HUES6 (cell line): ENCODE measurements at regions not wholly inside any gene's neighbourhood (a gene's known extent, or its start where the extent isn't known, plus 50 kb on each side); places are given as distances from the start of the nearest gene placed in this dataset.

Source experiments
- H3K27ac ChIP-seq: 2 replicates; pipeline ENCODE4 v1.7.0; 2013; ENCODE audit warnings: low read depth, mild to moderate bottlenecking, low read length, inconsistent platforms
- H3K27me3 ChIP-seq: 2 replicates; pipeline ENCODE4 v1.6.1; 2013; ENCODE audit warnings: low read length; ENCODE audit not compliant: control insufficient read depth, insufficient read depth
- H3K36me3 ChIP-seq: 2 replicates; pipeline ENCODE4 v1.6.1; 2013; ENCODE audit warnings: low read length; ENCODE audit not compliant: control insufficient read depth, insufficient read depth
- H3K4me1 ChIP-seq: 2 replicates; pipeline ENCODE4 v1.6.1; 2013; ENCODE audit warnings: low read length; ENCODE audit not compliant: control insufficient read depth, insufficient read depth
- H3K4me3 ChIP-seq: 2 replicates; pipeline ENCODE4 v1.5.1; 2013; ENCODE audit warnings: low read depth, low read length
- H3K9ac ChIP-seq: one replicate; pipeline ENCODE4 v1.6.1; 2013; ENCODE audit warnings: mild to moderate bottlenecking, low read length
- H3K9me3 ChIP-seq: 2 replicates; pipeline ENCODE4 v1.6.1; 2013; ENCODE audit warnings: low read depth, low read length; ENCODE audit not compliant: control insufficient read depth, insufficient read depth

DNA sequence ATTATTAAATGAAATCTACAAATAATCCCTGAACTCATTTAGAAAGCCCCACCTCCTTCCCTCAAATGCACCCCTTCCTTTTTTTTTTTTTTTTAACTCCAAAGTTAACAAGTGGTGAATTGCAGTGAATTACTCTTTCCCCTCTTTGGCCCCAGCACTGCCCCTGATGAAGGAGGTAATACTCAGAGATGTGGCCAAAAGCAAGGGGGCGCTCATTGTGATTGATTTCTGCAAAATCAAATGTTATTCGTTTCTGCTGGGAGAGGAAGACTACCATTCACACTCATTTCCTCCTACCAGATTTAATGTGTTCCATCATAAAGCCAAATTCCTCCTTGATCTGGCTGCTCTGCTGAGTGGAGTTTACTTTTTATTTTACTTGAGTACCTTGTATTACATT is 259.4 kb downstream of the GPD2 start:
- Histone ChIP-seq H3K9me3 (no peaks in the 10 kb centered on the region), H3K27ac (no peak overlapping the region), H3K9ac (no peak overlapping the region), H3K4me1 (peaks cover 8% of the 10 kb centered on the region), H3K27me3 (no peaks in the 10 kb centered on the region), H3K4me3 (no peak overlapping the region), H3K36me3 (no peaks in the 10 kb centered on the region)

DNA sequence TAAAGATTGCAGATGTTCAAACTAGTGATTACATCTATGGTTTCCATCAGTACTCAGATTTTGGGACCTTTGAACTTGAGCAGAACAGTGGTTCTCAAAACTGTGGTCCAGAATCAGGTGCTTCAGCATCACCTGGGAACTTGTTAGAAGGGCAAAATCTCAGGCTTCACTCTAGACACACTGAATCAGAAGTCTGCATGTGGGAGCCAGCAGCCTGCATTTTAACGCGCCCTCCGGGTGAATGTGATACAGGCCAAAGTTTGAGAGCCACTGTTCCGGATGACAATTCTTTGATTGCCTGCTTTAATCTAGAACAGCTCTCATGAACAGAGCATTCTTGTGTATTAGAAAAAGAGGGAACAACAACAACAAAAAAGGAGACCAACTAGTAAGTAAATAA is 261.7 kb downstream of the GPD2 start:
- Histone ChIP-seq H3K27ac (no peak overlapping the region), H3K4me3 (no peak overlapping the region), H3K36me3 (no peaks in the 10 kb centered on the region), H3K4me1 (peaks cover 29% of the 10 kb centered on the region), H3K27me3 (no peaks in the 10 kb centered on the region), H3K9me3 (no peaks in the 10 kb centered on the region), H3K9ac (no peak overlapping the region)

- Histone ChIP-seq H3K4me3 (no peak overlapping the region), H3K9me3 (no peaks in the 10 kb centered on the region), H3K27ac (no peak overlapping the region), H3K36me3 (no peaks in the 10 kb centered on the region), H3K9ac (no peak overlapping the region), H3K4me1 (peaks cover 32% of the 10 kb centered on the region), H3K27me3 (no peaks in the 10 kb centered on the region)
These were observed 264.5 kb downstream of the GPD2 start for GRCh38 chr2:156700681-156701080.

GRCh38 chr2:156702541-156702940 is 266.4 kb downstream of the GPD2 start:
- Histone ChIP-seq H3K9ac (no peak overlapping the region), H3K4me3 (no peak overlapping the region), H3K27ac (no peak overlapping the region)

DNA sequence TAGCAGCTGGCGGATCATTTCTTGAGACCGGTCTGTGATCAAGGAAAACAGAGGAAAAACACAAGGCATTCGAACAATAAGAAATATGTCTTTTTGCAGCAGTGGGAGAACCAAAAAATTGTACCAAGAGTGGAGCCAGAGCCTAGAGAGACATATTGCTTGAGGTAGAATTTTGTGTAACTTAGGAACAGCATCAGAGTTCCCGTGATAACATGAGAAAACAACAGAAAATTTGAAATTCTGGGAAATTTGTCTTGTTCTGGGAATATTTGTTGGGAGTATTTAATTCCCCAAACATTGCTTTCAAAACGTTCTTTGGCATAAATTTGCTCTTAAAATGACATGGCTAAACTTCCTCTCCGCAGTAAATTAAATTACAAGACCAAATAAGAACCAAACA is 267.5 kb downstream of the GPD2 start:
- Histone ChIP-seq H3K27ac (no peak overlapping the region), H3K4me1 (peaks cover 32% of the 10 kb centered on the region), H3K36me3 (no peaks in the 10 kb centered on the region), H3K4me3 (no peak overlapping the region), H3K27me3 (no peaks in the 10 kb centered on the region), H3K9me3 (no peaks in the 10 kb centered on the region), H3K9ac (no peak overlapping the region)

More at GRCh38 chr2:156702541-156702940, 266.4 kb downstream of the GPD2 start:
- Histone ChIP-seq H3K4me1 (peaks cover 32% of the 10 kb centered on the region), H3K27me3 (no peaks in the 10 kb centered on the region), H3K36me3 (no peaks in the 10 kb centered on the region), H3K9me3 (no peaks in the 10 kb centered on the region)

GRCh38 chr2:156704132-156704531 is 268.0 kb downstream of the GPD2 start:
- no peaks in the 10 kb centered on the region for H3K27me3 ChIP-seq
- H3K36me3 ChIP-seq: no peaks in the 10 kb centered on the region
- peaks cover 32% of the 10 kb centered on the region for H3K4me1 ChIP-seq
- H3K9me3 ChIP-seq: no peaks in the 10 kb centered on the region
- no peak overlapping the region for H3K9ac ChIP-seq
- no peak overlapping the region for H3K4me3 ChIP-seq
- no peak overlapping the region for H3K27ac ChIP-seq

DNA sequence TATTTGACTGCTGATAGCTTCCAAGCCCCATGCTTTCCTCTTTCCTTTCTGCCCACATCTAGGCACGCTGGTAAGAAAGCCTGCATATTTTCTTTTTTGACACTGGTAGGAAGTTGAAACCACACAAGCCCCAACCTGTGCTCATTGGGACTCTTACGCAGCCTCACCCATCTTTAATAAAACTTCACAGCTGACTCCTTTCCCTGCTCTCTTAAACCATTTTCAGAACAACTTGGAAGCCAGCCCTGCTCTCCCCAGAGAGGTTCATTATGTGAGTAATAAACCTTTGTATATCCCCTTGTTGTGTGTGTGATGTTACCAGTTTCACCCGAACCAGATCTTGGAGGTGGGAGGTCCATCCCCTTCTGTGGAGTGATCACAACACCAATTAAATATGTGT is 268.4 kb downstream of the GPD2 start:
- Histone ChIP-seq H3K9me3 (no peaks in the 10 kb centered on the region; the same call in 1 of the 2 replicates), H3K4me1 (peaks cover 32% of the 10 kb centered on the region), H3K27ac (no peak overlapping the region), H3K36me3 (no peaks in the 10 kb centered on the region), H3K27me3 (no peaks in the 10 kb centered on the region), H3K4me3 (no peak overlapping the region), H3K9ac (no peak overlapping the region)

GRCh38 chr2:156706576-156706975 is 270.4 kb downstream of the GPD2 start:
- Histone ChIP-seq H3K9ac (no peak overlapping the region), H3K4me3 (no peak overlapping the region), H3K27me3 (no peaks in the 10 kb centered on the region), H3K4me1 (peaks cover 19% of the 10 kb centered on the region), H3K9me3 (peaks cover 4% of the 10 kb centered on the region; the same call in 1 of the 2 replicates), H3K36me3 (no peaks in the 10 kb centered on the region), H3K27ac (no peak overlapping the region)

GRCh38 chr2:156708051-156708450 is 271.9 kb downstream of the GPD2 start:
- Histone ChIP-seq H3K4me1 (peaks cover 7% of the 10 kb centered on the region), H3K27me3 (no peaks in the 10 kb centered on the region), H3K9me3 (peaks cover 8% of the 10 kb centered on the region; the same call in 1 of the 2 replicates), H3K27ac (no peak overlapping the region), H3K4me3 (no peak overlapping the region), H3K36me3 (no peaks in the 10 kb centered on the region), H3K9ac (no peak overlapping the region)

GRCh38 chr2:156709091-156709490 is 272.9 kb downstream of the GPD2 start:
- Histone ChIP-seq H3K27ac (no peak overlapping the region), H3K9me3 (peaks cover 11% of the 10 kb centered on the region)

DNA sequence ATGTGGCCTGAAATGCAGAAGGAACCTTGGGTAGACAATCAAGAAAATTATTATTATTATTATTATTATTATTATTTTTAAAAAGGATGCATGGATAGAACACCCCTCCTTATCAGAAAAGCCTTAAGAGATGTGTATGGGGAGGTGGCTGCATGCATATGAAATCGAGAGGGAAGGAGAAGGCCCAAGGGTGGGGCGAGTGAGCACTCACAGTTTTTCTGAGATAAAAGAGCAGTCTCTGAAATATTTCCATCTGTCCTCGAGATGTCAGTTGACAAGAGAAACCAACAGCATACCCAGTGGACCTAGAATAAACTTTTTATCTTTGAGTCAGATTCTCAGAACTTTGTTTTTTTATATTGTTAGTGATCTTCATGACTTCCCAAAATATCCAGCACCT is 282.9 kb downstream of the GPD2 start:
- no peaks in the 10 kb centered on the region for H3K27me3 ChIP-seq
- H3K9me3 ChIP-seq: peaks cover 21% of the 10 kb centered on the region
- H3K4me1 ChIP-seq: peaks cover 10% of the 10 kb centered on the region; the same call in 1 of the 2 replicates
- no peak overlapping the region for H3K9ac ChIP-seq
- H3K4me3 ChIP-seq: no peak overlapping the region
- no peak overlapping the region for H3K27ac ChIP-seq
- peaks cover 24% of the 10 kb centered on the region; the same call in 1 of the 2 replicates for H3K36me3 ChIP-seq

More at GRCh38 chr2:156709091-156709490, 272.9 kb downstream of the GPD2 start:
- Histone ChIP-seq H3K27me3 (no peaks in the 10 kb centered on the region), H3K36me3 (no peaks in the 10 kb centered on the region), H3K4me3 (no peak overlapping the region), H3K9ac (no peak overlapping the region), H3K4me1 (peaks cover 7% of the 10 kb centered on the region)

DNA sequence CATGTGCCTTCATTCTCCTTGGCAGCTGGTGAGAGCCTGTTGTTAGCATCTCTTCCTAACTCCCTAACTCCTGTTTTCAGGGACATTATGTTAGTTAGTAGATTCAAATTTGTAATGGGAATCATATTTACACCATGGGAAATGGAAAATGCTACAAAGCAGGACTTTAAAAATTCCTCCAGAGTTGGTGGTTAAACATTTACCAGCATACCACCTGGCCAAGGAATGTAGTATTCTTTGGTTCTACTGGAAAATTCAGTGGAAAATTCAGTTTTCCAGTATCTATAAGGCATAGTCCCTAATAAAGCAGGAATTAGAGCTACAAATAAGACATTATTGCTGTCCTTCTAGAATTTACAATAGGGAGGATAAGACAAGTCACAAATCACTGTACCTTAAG is 291.7 kb downstream of the GPD2 start:
- Histone ChIP-seq H3K4me3 (no peak overlapping the region), H3K9me3 (peaks cover 2% of the 10 kb centered on the region; the same call in 1 of the 2 replicates), H3K4me1 (peaks cover 30% of the 10 kb centered on the region), H3K27ac (peak overlapping the region; percentile 97; the same call in 1 of the 2 replicates), H3K9ac (no peak overlapping the region), H3K27me3 (no peaks in the 10 kb centered on the region), H3K36me3 (no peaks in the 10 kb centered on the region; the same call in 1 of the 2 replicates)
